ENCODE measurements at regions not wholly inside any gene's neighbourhood (a gene's known extent, or its start where the extent isn't known, plus 50 kb on each side); places are given as distances from the start of the nearest gene placed in this dataset.
"Not testable (repeated sequence)": the region's sequence is repeated elsewhere in the genome, so short reads cannot be mapped to it uniquely, and the experiment has no call there.

DNA sequence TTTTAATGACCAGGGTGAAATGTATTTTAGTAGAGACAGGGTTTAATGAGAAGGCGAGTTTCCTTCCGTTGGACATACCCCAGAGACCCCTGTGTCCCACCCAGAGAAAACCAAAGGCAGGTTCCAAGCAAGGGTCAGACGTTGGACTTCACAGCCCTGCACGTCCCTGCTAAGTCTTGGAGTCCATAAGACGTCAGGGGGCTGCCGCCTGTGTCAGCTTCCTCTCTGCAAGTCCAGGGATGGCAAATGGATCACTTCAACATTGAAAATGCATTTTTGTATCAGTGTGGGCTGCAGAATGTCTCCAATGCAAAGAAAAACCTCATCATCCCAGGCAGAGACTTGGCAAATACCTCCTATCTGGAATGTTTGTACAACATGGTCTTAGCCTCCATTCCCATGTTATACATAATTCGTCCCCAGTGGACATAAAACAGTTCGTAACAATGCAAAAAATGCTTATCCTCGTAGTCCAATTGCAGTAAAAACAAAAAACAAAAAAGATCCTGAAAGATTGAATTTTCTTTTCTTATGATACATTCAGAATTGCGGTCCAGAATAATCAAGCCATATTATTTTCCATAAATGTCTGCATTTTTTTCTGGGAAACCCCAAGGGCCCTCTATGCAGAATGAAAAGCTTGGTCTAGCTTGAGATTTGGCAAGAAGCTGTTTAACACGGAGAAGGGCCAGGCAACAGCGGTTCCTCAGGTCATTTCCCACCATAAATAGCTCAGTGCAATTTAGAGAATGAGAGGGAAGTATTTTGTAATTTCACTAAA lies 190.9 kb downstream of the SHOX start:
- peaks cover 2 to 15% (median 7%) of the 10 kb centered on the region in 5 donors for H3K9me3 Mint-ChIP-seq
- DNase-seq, result no peak
- H3K36me3 Mint-ChIP-seq, result no peaks in the 10 kb centered on the region
- peaks cover 0 to 3% of the 10 kb centered on the region in 2 donors for H3K27me3 Mint-ChIP-seq
- Histone ChIP-seq H3K27ac (ENCODE audit: low read depth, low read length) (no peak overlapping the region), H3K36me3 (ENCODE audit: insufficient read depth, low read length) (no peaks in the 10 kb centered on the region), H3K9me3 (ENCODE audit: low read length) (no peaks in the 10 kb centered on the region), H3K4me3 (ENCODE audit: low read length) (no peak overlapping the region), H3K4me1 (ENCODE audit: insufficient read depth, low read length) (no peaks in the 10 kb centered on the region), H3K27me3 (ENCODE audit: insufficient read depth, low read length, poor library complexity, severe bottlenecking) (no peaks in the 10 kb centered on the region)
- H3K27ac Mint-ChIP-seq, result no peak overlapping the region
- CTCF ChIA-PET, result no interaction called here
- no peak overlapping the region for H3K4me3 Mint-ChIP-seq
- POLR2A ChIA-PET, result no interaction called here
- H3K4me1 Mint-ChIP-seq, result no peaks in the 10 kb centered on the region

DNA sequence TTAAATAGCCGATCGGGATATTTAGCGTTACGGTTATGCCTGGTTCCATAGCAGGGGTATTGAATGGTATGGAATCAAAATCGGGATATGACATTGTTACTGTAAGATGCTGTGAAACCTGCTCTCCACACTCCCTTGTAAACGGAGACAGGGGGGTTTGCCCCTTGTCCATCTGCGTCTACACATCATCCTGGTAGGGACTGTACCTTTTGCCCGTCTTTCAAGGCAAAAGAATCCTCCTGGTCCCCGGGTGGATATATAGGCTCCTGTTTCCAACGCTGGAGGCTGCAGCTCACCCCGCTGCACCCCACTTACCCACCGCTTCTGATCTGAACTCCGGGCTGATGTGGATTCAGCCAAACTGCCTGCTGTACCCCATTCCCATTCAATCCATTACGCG lies 189.1 kb downstream of the SHOX start:
- no peak overlapping the region for H3K27ac Mint-ChIP-seq
- peaks cover 5 to 11% (median 8%) of the 10 kb centered on the region in 5 donors for H3K9me3 Mint-ChIP-seq
- DNase-seq, result no peak
- peaks cover 0 to 3% of the 10 kb centered on the region in 2 donors for H3K27me3 Mint-ChIP-seq
- no peaks in the 10 kb centered on the region for H3K4me1 Mint-ChIP-seq
- H3K4me3 Mint-ChIP-seq, result no peak overlapping the region
- no peaks in the 10 kb centered on the region for H3K9me3 ChIP-seq (ENCODE audit: low read length)
- H3K36me3 Mint-ChIP-seq, result no peaks in the 10 kb centered on the region
- no peaks in the 10 kb centered on the region for H3K27me3 ChIP-seq (ENCODE audit: insufficient read depth, low read length, poor library complexity, severe bottlenecking)
- CTCF ChIA-PET, result no interaction called here
- H3K4me3 ChIP-seq (ENCODE audit: low read length), result no peak overlapping the region
- POLR2A ChIA-PET, result no interaction called here
- no peaks in the 10 kb centered on the region for H3K36me3 ChIP-seq (ENCODE audit: insufficient read depth, low read length)
- no peaks in the 10 kb centered on the region for H3K4me1 ChIP-seq (ENCODE audit: insufficient read depth, low read length)
- no peak overlapping the region for H3K27ac ChIP-seq (ENCODE audit: low read depth, low read length)

DNA sequence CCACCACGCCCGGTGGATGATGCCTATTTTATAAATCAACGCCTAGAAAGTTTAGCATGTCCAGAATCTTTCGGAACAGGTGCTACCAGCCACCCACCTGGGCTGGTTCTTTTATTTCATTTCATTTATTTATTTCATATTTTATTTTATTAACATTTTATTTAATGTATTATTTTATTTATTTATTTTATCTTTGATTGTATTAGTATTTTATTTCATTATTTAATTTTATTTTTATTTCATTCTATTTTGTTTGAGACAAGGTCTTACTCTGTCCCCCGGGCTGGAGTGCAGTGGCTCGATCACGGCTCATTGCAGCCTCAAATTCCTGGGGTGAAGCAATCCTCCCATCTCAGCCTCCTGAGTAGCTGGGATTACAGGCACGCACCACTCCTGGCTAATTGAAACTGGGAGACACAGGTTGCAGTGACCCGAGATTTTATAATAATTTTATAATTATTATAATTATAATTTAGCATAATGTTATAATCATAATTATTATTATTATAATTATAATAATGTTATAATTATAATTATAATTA lies 187.2 kb downstream of the SHOX start:
- no peak overlapping the region for H3K4me3 ChIP-seq (ENCODE audit: low read length)
- no peaks in the 10 kb centered on the region for H3K9me3 ChIP-seq (ENCODE audit: low read length)
- H3K27me3 Mint-ChIP-seq, result peaks cover 0 to 5% of the 10 kb centered on the region in 2 donors
- POLR2A ChIA-PET, result no interaction called here
- H3K27ac Mint-ChIP-seq, result no peak overlapping the region
- CTCF ChIA-PET, result no interaction called here
- no peaks in the 10 kb centered on the region for H3K36me3 ChIP-seq (ENCODE audit: insufficient read depth, low read length)
- peaks cover 1 to 14% (median 6%) of the 10 kb centered on the region in 5 donors for H3K9me3 Mint-ChIP-seq
- no peak overlapping the region for H3K4me3 Mint-ChIP-seq
- DNase-seq, result no peak
- H3K27me3 ChIP-seq (ENCODE audit: insufficient read depth, low read length, poor library complexity, severe bottlenecking), result no peaks in the 10 kb centered on the region
- H3K27ac ChIP-seq (ENCODE audit: low read depth, low read length), result no peak overlapping the region
- no peaks in the 10 kb centered on the region for H3K4me1 Mint-ChIP-seq
- H3K4me1 ChIP-seq (ENCODE audit: insufficient read depth, low read length), result no peaks in the 10 kb centered on the region
- H3K36me3 Mint-ChIP-seq, result no peaks in the 10 kb centered on the region

GRCh38 chrX:817147-817546 lies 186.6 kb downstream of the SHOX start:
- H3K27me3 Mint-ChIP-seq; H3K4me3 ChIP-seq (ENCODE audit: low read length); H3K36me3 Mint-ChIP-seq; H3K4me1 ChIP-seq (ENCODE audit: insufficient read depth, low read length); H3K9me3 ChIP-seq (ENCODE audit: low read length); H3K36me3 ChIP-seq (ENCODE audit: insufficient read depth, low read length); POLR2A ChIA-PET; H3K27me3 ChIP-seq (ENCODE audit: insufficient read depth, low read length, poor library complexity, severe bottlenecking); H3K27ac Mint-ChIP-seq; CTCF ChIA-PET; H3K27ac ChIP-seq (ENCODE audit: low read depth, low read length); DNase-seq; H3K4me1 Mint-ChIP-seq; H3K4me3 Mint-ChIP-seq: not testable (repeated sequence)
- peaks cover 0 to 14% (median 6%) of the 10 kb centered on the region in 5 donors for H3K9me3 Mint-ChIP-seq

DNA sequence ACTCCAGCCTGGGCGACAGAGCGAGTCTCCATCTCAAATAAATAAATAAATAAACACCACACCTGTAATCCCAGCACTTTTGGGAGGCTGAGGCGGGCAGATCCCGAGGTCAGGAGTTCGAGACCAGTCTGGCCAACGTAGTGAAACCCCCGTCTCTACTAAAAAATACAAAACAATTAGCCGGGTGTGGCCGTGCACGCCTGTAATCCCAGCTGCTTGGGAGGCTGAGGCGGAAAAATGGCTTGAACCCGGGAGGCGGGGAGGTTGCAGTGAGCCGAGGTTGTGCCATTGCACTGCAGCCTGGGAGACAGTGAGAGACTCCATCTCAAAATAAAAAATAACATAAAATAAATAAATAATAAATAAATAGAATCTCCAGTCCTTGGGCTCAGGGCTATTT lies 185.8 kb downstream of the SHOX start:
- Histone ChIP-seq H3K4me3 (ENCODE audit: low read length) (no peak overlapping the region), H3K27ac (ENCODE audit: low read depth, low read length) (no peak overlapping the region), H3K4me1 (ENCODE audit: insufficient read depth, low read length) (no peaks in the 10 kb centered on the region), H3K27me3 (ENCODE audit: insufficient read depth, low read length, poor library complexity, severe bottlenecking) (no peaks in the 10 kb centered on the region), H3K9me3 (ENCODE audit: low read length) (no peaks in the 10 kb centered on the region), H3K36me3 (ENCODE audit: insufficient read depth, low read length) (no peaks in the 10 kb centered on the region)
- Mint-ChIP-seq H3K36me3 (no peaks in the 10 kb centered on the region), H3K27ac (no peak overlapping the region), H3K9me3 (peaks cover 0 to 9% (median 6%) of the 10 kb centered on the region in 5 donors), H3K4me3 (no peak overlapping the region), H3K4me1 (no peaks in the 10 kb centered on the region), H3K27me3 (peaks cover 0 to 3% of the 10 kb centered on the region in 2 donors)
- no peak for DNase-seq
- ChIA-PET POLR2A (no interaction called here), CTCF (no interaction called here)

- no peak overlapping the region for H3K27ac Mint-ChIP-seq
- H3K36me3 Mint-ChIP-seq, result no peaks in the 10 kb centered on the region
- no peaks in the 10 kb centered on the region for H3K36me3 ChIP-seq (ENCODE audit: insufficient read depth, low read length)
- no peak overlapping the region for H3K4me3 Mint-ChIP-seq
- CTCF ChIA-PET, result no interaction called here
- no peak for DNase-seq
- H3K9me3 ChIP-seq (ENCODE audit: low read length), result no peaks in the 10 kb centered on the region
- no peaks in the 10 kb centered on the region for H3K27me3 ChIP-seq (ENCODE audit: insufficient read depth, low read length, poor library complexity, severe bottlenecking)
- H3K27ac ChIP-seq (ENCODE audit: low read depth, low read length), result no peak overlapping the region
- peaks cover 0 to 7% (median 4%) of the 10 kb centered on the region in 5 donors for H3K9me3 Mint-ChIP-seq
- peaks cover 4 to 11% of the 10 kb centered on the region in 2 donors for H3K27me3 Mint-ChIP-seq
- H3K4me3 ChIP-seq (ENCODE audit: low read length), result no peak overlapping the region
- H3K4me1 ChIP-seq (ENCODE audit: insufficient read depth, low read length), result no peaks in the 10 kb centered on the region
- H3K4me1 Mint-ChIP-seq, result no peaks in the 10 kb centered on the region
- POLR2A ChIA-PET, result no interaction called here
These were observed 179.6 kb downstream of the SHOX start for GRCh38 chrX:810186-810585.

DNA sequence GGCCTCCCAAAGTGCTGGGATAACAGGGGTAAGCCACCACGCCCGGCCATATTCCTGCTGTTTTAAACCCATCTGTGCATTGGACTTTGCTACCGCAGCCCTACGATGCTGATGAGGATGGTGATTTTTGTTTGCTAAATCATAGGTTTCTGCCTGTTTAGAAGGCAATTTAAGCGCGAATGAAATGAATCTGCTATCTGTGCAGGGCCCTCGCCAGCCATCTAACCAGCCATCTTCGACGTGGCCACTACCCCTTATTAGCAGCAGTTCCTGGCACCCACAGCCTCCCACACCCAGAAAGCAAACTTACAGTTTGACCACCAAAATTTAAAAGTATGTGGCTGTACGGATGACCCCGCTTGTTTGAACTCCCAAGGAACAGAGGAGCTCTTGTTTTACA lies 178.5 kb downstream of the SHOX start:
- no peaks in the 10 kb centered on the region for H3K4me1 Mint-ChIP-seq
- H3K9me3 ChIP-seq (ENCODE audit: low read length), result no peaks in the 10 kb centered on the region
- no peak for DNase-seq
- H3K27ac Mint-ChIP-seq, result no peak overlapping the region
- no peak overlapping the region for H3K4me3 ChIP-seq (ENCODE audit: low read length)
- POLR2A ChIA-PET, result no interaction called here
- no peak overlapping the region for H3K4me3 Mint-ChIP-seq
- H3K27ac ChIP-seq (ENCODE audit: low read depth, low read length), result no peak overlapping the region
- H3K9me3 Mint-ChIP-seq, result peaks cover 0 to 6% (median 4%) of the 10 kb centered on the region in 5 donors
- no peaks in the 10 kb centered on the region for H3K27me3 ChIP-seq (ENCODE audit: insufficient read depth, low read length, poor library complexity, severe bottlenecking)
- CTCF ChIA-PET, result no interaction called here
- peaks cover 4 to 11% of the 10 kb centered on the region in 2 donors for H3K27me3 Mint-ChIP-seq
- no peaks in the 10 kb centered on the region for H3K36me3 Mint-ChIP-seq
- no peaks in the 10 kb centered on the region for H3K4me1 ChIP-seq (ENCODE audit: insufficient read depth, low read length)
- H3K36me3 ChIP-seq (ENCODE audit: insufficient read depth, low read length), result no peaks in the 10 kb centered on the region

GRCh38 chrX:806586-806985 lies 176.0 kb downstream of the SHOX start:
- CTCF ChIA-PET, result no interaction called here
- Mint-ChIP-seq H3K9me3 (peaks cover 1 to 8% (median 4%) of the 10 kb centered on the region in 5 donors), H3K4me1 (peaks cover 0 to 2% (median 0%) of the 10 kb centered on the region in 3 donors)

More at GRCh38 chrX:806586-806985, 176.0 kb downstream of the SHOX start:
- Histone ChIP-seq H3K4me3 (ENCODE audit: low read length) (no peak overlapping the region), H3K36me3 (ENCODE audit: insufficient read depth, low read length) (no peaks in the 10 kb centered on the region), H3K27ac (ENCODE audit: low read depth, low read length) (no peak overlapping the region), H3K27me3 (ENCODE audit: insufficient read depth, low read length, poor library complexity, severe bottlenecking) (no peaks in the 10 kb centered on the region), H3K4me1 (ENCODE audit: insufficient read depth, low read length) (no peaks in the 10 kb centered on the region), H3K9me3 (ENCODE audit: low read length) (no peaks in the 10 kb centered on the region)
- DNase-seq, result no peak
- peaks cover 4 to 9% of the 10 kb centered on the region in 2 donors for H3K27me3 Mint-ChIP-seq
- POLR2A ChIA-PET, result no interaction called here
- H3K27ac Mint-ChIP-seq, result no peak overlapping the region
- no peak overlapping the region for H3K4me3 Mint-ChIP-seq
- no peaks in the 10 kb centered on the region for H3K36me3 Mint-ChIP-seq
